ENCODE measurements at regions not wholly inside any gene's neighbourhood (a gene's known extent, or its start where the extent isn't known, plus 50 kb on each side); places are given as distances from the start of the nearest gene placed in this dataset.

- TF ChIP-seq CTCF (IDR thresholded peaks at IDR 0.05; ENCODE audit: low read depth, low read length): peak; percentile 94
- no peak for TF ChIP-seq EZH2phosphoT487 (IDR thresholded peaks at IDR 0.05; ENCODE audit: low read depth)
Measured at GRCh38 chr11:56841210-56841810, 92.8 kb upstream of the OR9G4 start.
